ENCODE measurements at regions not wholly inside any gene's neighbourhood (a gene's known extent, or its start where the extent isn't known, plus 50 kb on each side); places are given as distances from the start of the nearest gene placed in this dataset.
"Not testable (repeated sequence)": the region's sequence is repeated elsewhere in the genome, so short reads cannot be mapped to it uniquely, and the experiment has no call there.

GRCh38 chr7:49023345-49024328 is 99.3 kb downstream of the CDC14C start:
- peaks cover 14% of the 10 kb centered on the region for H3K4me1 Mint-ChIP-seq

GRCh38 chr7:49030221-49030620 is 105.9 kb downstream of the CDC14C start:
- H3K4me1 ChIP-seq (ENCODE audit: control insufficient read depth, insufficient read depth, low read length), result no peaks in the 10 kb centered on the region
- no peak for TF ChIP-seq CTCF (conservative IDR thresholded peaks at IDR 0.05)
- no peak overlapping the region for H3K4me3 ChIP-seq (ENCODE audit: low read length)
- no peaks in the 10 kb centered on the region for H3K27me3 ChIP-seq (ENCODE audit: control insufficient read depth, insufficient read depth, low read length, poor library complexity, severe bottlenecking)
- no peaks in the 10 kb centered on the region for H3K27me3 Mint-ChIP-seq (ENCODE audit: insufficient read depth)
- no peak overlapping the region for H3K27ac ChIP-seq (ENCODE audit: low read depth, low read length)
- H3K27ac Mint-ChIP-seq, result no peak overlapping the region
- H3K9me3 ChIP-seq (ENCODE audit: control insufficient read depth, low read length), result no peaks in the 10 kb centered on the region
- whole genome bisulfite sequencing, 2 experiments (ENCODE audit: insufficient coverage in 1 of 2, insufficient read length in 1 of 2), result 92 to 100% methylated on average over 1 to 2 of the region's 2 CpGs
- H3K36me3 ChIP-seq (ENCODE audit: control insufficient read depth, insufficient read depth, low read length), result no peaks in the 10 kb centered on the region
- no peak overlapping the region for H3K9ac ChIP-seq (ENCODE audit: extremely low read depth, low read length, poor library complexity, severe bottlenecking)
- H3K4me3 Mint-ChIP-seq, result no peak overlapping the region
- H3K4me1 Mint-ChIP-seq, result peaks cover 12% of the 10 kb centered on the region
- DNase-seq, result no peak
- H3K36me3 Mint-ChIP-seq (ENCODE audit: low read depth), result no peaks in the 10 kb centered on the region
- H3K9me3 Mint-ChIP-seq, result peaks cover 2% of the 10 kb centered on the region

More at GRCh38 chr7:49023345-49024328, 99.3 kb downstream of the CDC14C start:
- Mint-ChIP-seq H3K9me3 (peaks cover 2% of the 10 kb centered on the region), H3K4me3 (no peak overlapping the region), H3K27ac (peak overlapping the region; percentile 27), H3K36me3 (ENCODE audit: low read depth) (no peaks in the 10 kb centered on the region), H3K27me3 (ENCODE audit: insufficient read depth) (no peaks in the 10 kb centered on the region)
- no peak for TF ChIP-seq CTCF (conservative IDR thresholded peaks at IDR 0.05)
- no peaks in the 10 kb centered on the region for H3K4me1 ChIP-seq (ENCODE audit: control insufficient read depth, insufficient read depth, low read length)
- H3K9me3 ChIP-seq (ENCODE audit: control insufficient read depth, low read length), result no peaks in the 10 kb centered on the region
- H3K27me3 ChIP-seq (ENCODE audit: control insufficient read depth, insufficient read depth, low read length, poor library complexity, severe bottlenecking), result no peaks in the 10 kb centered on the region
- H3K4me3 ChIP-seq (ENCODE audit: low read length), result no peak overlapping the region
- H3K9ac ChIP-seq (ENCODE audit: extremely low read depth, low read length, poor library complexity, severe bottlenecking), result no peak overlapping the region
- H3K27ac ChIP-seq (ENCODE audit: low read depth, low read length), result peak overlapping the region; percentile 75
- DNase-seq, result peak; percentile 59
- WGBS, 2 experiments (ENCODE audit: insufficient coverage in 1 of 2, insufficient read length in 1 of 2), result 76 to 77% methylated on average over 9 of the region's 9 CpGs
- no peaks in the 10 kb centered on the region for H3K36me3 ChIP-seq (ENCODE audit: control insufficient read depth, insufficient read depth, low read length)

- not testable (repeated sequence) for H3K27me3 Mint-ChIP-seq (ENCODE audit: insufficient read depth); H3K9me3 ChIP-seq (ENCODE audit: control insufficient read depth, low read length); DNase-seq; H3K27ac Mint-ChIP-seq; H3K4me3 Mint-ChIP-seq; H3K4me1 ChIP-seq (ENCODE audit: control insufficient read depth, insufficient read depth, low read length); H3K9me3 Mint-ChIP-seq; H3K9ac ChIP-seq (ENCODE audit: extremely low read depth, low read length, poor library complexity, severe bottlenecking); H3K27ac ChIP-seq (ENCODE audit: low read depth, low read length); H3K4me3 ChIP-seq (ENCODE audit: low read length); H3K36me3 ChIP-seq (ENCODE audit: control insufficient read depth, insufficient read depth, low read length); H3K36me3 Mint-ChIP-seq (ENCODE audit: low read depth); H3K27me3 ChIP-seq (ENCODE audit: control insufficient read depth, insufficient read depth, low read length, poor library complexity, severe bottlenecking)
- 83% methylated on average over 1 of the region's 2 CpGs; no CpG with 5 or more reads in 1 of the 2 experiments for WGBS, 2 experiments (ENCODE audit: insufficient coverage in 1 of 2, insufficient read length in 1 of 2)
- H3K4me1 Mint-ChIP-seq, result peaks cover 12% of the 10 kb centered on the region
Measured at GRCh38 chr7:49033140-49033539, 108.8 kb downstream of the CDC14C start.
